ENCODE measurements at regions not wholly inside any gene's neighbourhood (a gene's known extent, or its start where the extent isn't known, plus 50 kb on each side); places are given as distances from the start of the nearest gene placed in this dataset.

GRCh38 chr2:181306785-181307184 lies 150.4 kb upstream of the ITGA4 start:
- no peak for DNase-seq (ENCODE audit: low spot score)

DNA sequence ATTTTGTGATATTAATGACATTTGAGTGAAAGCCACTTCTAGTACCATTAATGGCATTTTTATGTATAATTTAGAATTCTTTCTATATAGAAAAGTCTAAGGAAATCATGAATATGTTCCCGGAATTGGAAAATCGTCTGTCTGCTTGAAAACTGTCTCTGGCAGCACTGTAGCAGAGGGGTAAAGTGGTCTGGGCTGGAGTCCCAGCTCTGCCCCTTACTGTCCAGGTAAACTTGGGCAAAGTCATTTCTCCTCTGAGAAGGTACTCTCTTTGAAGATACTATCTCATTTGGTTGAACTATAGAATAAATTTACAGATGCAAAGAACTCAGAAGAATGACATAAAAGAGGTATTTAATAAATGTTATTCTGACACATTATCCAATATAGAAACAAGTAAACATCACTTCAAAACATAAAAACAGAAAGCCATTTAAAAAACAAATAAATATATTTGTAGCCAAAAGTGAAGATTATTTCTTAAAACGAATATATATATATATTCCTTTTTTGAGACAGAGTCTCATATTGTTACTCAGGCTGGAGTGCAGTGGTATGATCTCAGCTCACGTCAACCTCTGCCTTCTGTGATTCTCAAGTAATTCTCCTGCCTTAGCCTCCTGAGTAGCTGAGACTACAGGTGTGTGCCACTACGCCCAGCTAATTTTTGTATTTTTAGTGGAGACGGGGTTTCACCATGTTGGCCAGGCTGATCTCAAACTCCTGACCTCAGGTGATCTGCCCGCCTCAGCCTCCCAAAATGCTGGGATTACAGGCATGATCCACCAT lies 149.8 kb upstream of the ITGA4 start:
- DNase-seq (ENCODE audit: low spot score): no peak

- no peak for DNase-seq (ENCODE audit: low spot score)
These were observed 148.2 kb upstream of the ITGA4 start for GRCh38 chr2:181308766-181309515.

DNA sequence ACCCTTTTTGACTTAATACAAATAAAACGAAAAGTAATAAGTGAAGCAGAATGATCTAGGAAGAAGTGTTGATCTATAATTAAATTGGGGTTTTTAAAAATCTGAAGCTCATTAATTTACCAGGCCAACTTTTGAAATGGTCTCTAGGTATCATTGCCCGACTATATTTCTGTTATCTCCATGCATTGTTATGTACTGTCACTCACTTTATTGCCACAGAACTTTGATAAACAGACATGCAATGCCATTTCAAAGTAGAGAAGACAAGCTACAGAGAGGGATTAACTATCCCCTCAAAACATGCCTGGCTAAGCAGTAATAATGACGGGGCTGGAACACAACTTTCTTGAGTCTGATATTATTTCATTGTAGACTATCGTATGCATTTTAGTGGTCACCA lies 147.6 kb upstream of the ITGA4 start:
- DNase-seq (ENCODE audit: low spot score): no peak

- no peak for DNase-seq (ENCODE audit: low spot score)
These were observed 146.2 kb upstream of the ITGA4 start for GRCh38 chr2:181310967-181311366.

DNA sequence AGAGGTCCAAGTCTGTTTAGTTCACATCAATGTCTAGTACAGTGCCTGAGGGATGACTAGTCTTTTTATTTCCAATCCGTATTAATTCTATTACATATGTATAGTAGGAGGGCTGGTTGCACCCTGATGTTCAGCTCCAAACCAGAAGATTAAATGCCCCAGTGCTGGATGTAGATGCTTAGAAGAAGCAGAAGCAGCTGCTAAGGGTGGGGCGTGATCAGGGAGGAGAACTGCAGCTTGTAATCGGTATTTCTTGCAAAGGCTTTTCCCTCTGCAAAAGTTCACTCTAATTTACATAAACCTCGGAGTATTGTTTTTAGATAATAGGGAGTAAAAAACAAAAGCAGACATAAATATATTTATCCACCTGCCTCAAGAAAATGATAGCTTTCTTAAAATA lies 145.3 kb upstream of the ITGA4 start:
- no peak for DNase-seq (ENCODE audit: low spot score)

GRCh38 chr2:181312515-181312927 lies 144.7 kb upstream of the ITGA4 start:
- DNase-seq (ENCODE audit: low spot score): no peak

- DNase-seq (ENCODE audit: low spot score): no peak
These were observed 143.3 kb upstream of the ITGA4 start for GRCh38 chr2:181313845-181314244.

DNA sequence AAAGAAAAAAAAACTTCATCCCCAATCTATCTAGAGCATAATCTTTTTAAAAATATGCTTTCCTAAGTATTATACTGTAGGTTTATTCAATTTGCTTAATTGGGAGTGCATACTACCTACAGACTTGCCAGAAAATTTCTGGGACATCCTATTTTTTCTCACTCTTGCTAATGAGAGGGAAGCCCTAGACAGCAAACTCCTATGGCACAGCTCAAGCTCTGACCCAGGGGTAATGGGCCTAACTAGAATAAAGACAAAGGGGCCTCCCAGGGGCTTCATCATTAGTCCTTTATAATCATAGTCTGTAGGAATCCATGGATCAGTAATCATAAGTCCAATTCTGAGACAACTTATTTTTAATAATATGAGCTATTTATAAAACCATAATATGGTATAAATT lies 142.6 kb upstream of the ITGA4 start:
- DNase-seq (ENCODE audit: low spot score): no peak

DNA sequence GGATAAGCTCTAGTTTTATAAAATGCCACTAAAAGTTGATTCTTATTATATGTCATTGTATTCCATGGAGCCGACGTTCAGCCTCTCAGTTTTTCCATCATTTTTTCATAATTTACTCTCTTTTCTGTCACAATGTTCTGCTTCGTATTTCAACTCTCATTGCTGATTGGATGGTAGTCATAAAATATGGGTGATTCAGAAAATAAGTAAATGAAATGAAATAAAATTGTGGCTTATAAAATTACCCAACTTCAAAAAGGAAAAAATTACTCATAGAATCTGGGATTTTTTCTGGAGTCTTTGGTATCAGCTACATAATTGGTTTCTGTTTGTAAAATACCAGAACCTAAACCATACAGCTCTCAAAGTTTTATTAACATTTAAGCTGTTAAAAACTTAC lies 139.7 kb upstream of the ITGA4 start:
- DNase-seq (ENCODE audit: low spot score): no peak

GRCh38 chr2:181318504-181319280 lies 138.5 kb upstream of the ITGA4 start:
- no peak for DNase-seq (ENCODE audit: low spot score)

- DNase-seq (ENCODE audit: low spot score): no peak
These were observed 137.9 kb upstream of the ITGA4 start for GRCh38 chr2:181319286-181319685.

- no peak for DNase-seq (ENCODE audit: low spot score)
These were observed 136.5 kb upstream of the ITGA4 start for GRCh38 chr2:181320638-181321037.

- no peak for DNase-seq (ENCODE audit: low spot score)
These were observed 132.3 kb upstream of the ITGA4 start for GRCh38 chr2:181324912-181325311.

DNA sequence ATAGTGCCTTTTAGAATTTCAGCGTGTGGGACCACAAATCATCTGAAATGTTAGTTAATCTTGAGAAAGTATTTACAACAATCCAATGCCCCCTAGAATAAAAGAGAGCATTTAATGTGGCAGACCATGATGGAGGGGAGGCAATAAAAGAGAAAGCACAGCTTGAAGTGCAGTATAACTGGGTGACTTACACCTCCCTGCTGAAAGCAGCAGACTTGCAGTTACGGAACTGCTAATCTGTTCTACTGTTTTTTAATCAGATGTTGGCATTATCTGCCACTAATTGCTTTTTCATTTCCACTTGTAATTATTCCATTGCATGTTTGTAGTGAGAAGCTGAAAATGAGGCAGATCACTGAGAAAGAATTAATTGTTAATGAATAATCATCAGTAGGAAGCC lies 130.5 kb upstream of the ITGA4 start:
- no peak for DNase-seq (ENCODE audit: low spot score)

GRCh38 chr2:181330286-181330685 lies 126.9 kb upstream of the ITGA4 start:
- DNase-seq (ENCODE audit: low spot score): no peak

GRCh38 chr2:181332044-181332605 lies 125.1 kb upstream of the ITGA4 start:
- DNase-seq (ENCODE audit: low spot score): no peak

DNA sequence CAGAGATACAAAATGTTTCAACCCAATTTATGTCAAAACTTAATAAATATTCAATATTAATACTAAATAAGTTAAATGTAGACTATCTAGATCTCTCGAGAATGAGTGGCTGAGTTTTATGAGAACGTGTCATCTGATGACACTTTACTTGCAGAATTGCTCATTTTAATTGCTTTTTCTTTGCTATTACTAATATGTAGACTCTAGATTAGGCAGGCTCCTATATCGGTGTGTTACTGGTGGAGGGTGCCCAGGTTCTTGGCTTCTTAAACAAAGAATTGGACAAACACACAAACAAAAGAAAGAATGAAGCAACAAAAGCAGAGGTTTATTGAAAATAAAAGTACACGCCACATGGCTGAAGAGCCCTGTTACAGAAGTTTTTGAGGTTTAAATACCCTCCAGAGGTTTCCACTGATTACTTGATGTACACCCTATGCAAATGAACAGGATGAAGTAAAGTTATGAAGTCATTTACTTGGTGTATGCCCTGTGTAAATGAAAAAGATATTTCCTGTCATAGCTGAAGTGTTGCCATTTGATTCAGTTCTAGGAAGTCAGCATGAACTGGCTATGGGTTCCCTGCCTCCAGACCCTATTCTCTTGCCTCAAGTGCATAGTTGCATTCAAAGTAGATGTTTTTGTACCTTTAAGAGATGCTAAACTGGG lies 122.9 kb upstream of the ITGA4 start:
- DNase-seq (ENCODE audit: low spot score): no peak

GRCh38 chr2:181340891-181341290 lies 116.3 kb upstream of the ITGA4 start:
- no peak for DNase-seq (ENCODE audit: low spot score)

DNA sequence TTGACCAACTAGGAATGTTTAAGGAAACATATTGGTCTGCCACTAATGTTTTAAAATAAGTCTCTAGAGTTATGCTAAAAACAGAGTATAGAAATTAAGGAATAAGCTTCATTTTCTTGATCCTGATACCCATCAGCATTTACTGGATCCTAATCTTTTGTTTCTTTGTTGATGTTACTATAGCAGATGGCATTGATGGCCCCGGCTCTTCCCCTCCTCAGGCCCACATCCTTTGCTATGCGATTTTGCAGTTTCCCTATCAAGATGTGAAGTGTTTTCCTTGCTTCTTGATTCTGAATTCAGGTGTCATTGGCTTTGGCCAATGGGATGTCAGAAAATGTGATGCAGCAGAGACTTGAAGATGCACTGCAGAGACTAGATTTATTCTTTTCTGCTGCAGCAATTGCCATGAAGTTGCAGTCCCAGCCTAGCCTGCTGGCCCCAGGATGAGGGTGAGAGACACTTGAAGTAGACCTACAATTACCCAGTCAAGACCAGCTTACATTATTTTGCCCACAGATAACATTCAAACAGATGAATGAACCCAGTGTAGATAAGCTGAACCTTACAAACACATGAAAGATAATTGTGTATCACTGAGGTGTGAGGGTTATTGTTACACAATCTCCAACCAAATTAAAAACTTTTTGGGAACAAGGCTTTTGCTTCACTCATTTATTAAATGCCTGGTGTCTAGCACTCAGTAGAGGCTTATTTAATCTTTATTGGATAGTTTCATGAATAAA lies 115.2 kb upstream of the ITGA4 start:
- no peak for DNase-seq (ENCODE audit: low spot score)

Data from COLO829 (cell line).